T-helper 2 cell treated with Interferon-gamma antibody and Interleukin-4, amounts not matched to agents 100 ng/mL and 5 ng/mL, for 36 hours (primary cell): ENCODE measurements at regions not wholly inside any gene's neighbourhood (a gene's known extent, or its start where the extent isn't known, plus 50 kb on each side); places are given as distances from the start of the nearest gene placed in this dataset.

ENCODE experiments used
- intact Hi-C: fragments of 100-400 bp; cut with micrococcal nuclease; formaldehyde crosslinking; loops from one replicate; pipeline ENCODE4 v1.15.1; 2023

DNA sequence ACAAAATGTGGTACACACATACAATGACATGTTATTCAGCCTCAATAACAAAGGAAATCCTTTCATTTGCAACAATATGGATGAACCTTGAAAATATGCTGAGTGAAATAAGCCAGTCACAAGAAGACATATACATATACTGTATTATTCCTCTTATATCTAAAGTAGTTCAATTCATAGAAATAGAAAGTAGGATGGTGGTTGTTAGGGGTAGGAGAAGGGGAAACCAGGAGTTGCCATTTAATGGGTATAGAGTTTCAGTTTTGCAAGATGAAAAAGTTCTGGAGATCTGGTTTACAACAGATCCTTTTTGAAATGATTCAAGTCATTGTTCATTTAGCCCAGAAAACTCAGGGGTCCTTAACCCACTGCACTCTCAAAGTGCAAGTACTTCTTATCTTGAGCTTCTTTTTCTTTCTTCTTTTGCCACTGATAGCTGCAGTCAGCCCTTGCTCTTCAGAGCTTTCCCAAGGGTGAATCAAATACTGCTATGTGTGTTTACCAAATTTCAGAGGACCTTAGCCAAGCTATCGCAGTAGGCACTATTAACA lies 208.0 kb upstream of the EOMES start:
- intact Hi-C loops: no loop called here

DNA sequence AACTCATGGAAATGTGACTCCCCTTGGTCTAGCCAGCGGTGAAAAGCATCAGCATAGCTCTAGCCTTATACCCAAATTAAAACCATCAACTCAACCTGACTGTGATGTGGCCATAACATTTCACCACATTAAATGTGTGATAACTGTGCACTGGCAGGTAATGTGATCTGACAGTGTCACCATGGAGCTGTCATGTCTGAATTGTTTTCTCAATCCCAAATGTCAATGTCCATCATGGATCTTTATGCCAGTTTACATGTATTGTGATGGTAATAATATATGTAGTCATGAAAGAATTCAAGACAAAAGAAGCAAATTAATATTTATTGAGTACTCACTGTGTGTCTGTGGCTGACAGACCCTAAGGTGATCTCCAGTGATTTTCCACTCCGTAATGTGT lies 213.4 kb upstream of the EOMES start:
- intact Hi-C loops: no loop called here

DNA sequence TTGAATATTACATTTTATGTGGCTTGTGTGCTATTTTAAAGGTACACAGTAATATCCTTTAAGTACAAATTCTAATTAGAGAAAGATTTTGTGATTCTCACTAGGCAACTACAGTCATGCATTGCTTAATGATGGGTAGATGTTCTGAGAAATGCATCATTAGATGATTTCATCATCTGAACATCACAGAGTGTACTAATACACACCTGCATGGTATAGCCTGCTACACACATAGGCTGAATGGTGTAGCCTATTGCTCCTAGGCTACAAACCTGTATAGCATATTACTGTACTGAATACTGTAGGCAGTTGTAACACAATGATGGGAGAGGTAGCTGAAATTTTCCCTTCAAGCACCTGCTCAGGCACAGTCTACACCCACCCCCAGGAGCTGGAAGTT lies 217.4 kb upstream of the EOMES start:
- intact Hi-C loops: no loop called here

DNA sequence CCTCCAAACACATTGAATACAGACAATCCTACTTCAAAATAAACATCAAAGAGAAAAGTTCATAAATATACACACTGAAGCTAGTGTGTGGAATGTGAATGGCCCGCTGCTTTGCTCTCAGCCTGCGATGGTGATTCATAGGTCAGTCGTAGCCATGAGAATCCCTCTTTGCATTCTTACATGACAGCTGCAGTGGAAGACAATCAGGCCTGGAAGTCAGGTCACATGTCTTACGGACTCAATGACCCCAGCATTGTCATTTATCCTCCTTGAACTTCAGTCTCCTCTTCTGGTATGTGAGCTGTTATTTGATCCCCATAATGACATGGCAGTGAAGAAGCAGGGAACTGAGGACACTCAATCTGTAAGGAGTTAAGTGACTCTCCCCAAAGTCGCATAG lies 217.8 kb upstream of the EOMES start:
- intact Hi-C loops: no loop called here

DNA sequence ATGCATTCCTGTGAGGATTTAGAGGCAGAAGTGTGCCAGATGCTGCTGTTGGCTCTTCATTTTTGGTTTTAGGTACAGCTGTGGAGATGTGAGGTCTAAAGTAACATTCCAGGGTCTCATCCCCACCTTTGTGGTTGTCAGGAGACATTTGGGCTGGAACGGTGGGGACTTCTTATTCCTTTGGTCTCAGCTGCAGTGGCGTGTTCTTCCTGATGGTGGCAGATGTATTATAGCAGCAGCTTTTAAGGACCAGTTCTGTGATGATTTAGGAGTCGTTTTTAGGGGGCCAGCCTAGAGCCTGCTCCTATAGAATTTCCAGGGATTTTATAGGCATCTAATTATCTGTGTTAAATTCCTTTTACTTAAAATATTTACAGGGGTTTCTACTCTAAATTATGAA lies 221.0 kb upstream of the EOMES start:
- intact Hi-C loops: no loop called here

DNA sequence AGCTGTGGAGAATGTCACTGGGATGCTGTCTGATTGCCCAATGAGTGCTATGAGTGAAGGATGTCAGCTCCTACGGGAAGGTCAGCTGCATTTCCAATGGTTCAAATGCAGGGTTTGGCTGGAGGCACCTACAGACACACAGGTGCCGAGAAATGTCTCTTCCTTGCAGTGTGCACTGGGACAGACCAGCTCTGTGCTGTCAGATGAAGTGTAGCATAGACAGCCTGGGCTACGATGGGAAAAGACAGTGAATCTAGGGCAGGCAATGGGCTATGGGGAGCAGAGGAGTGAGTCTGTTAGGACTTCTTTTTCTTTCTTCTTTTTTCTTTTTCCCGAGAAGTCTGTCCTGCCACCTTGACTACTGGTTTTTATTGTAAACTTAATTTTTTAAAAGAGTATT lies 223.1 kb upstream of the EOMES start:
- intact Hi-C loops: no loop called here

DNA sequence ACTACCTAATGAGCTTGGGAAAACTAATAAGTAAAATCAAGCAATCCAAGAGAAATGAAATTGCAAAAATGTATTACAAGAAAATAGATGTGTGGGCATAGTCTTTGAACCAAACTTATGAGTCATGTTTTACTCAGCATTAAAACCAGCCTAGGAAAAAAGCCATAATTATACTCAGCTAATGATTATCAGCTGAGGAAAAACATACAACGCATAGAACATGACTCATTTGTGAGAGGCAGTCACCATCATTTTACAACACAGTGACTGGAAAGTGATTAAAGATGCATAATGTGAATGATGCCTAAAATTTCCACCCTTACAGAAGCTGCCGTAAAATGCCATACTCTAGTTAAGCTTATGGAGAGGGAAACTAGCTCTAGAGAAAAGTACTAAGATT lies 238.0 kb upstream of the EOMES start:
- intact Hi-C loops: no loop called here

DNA sequence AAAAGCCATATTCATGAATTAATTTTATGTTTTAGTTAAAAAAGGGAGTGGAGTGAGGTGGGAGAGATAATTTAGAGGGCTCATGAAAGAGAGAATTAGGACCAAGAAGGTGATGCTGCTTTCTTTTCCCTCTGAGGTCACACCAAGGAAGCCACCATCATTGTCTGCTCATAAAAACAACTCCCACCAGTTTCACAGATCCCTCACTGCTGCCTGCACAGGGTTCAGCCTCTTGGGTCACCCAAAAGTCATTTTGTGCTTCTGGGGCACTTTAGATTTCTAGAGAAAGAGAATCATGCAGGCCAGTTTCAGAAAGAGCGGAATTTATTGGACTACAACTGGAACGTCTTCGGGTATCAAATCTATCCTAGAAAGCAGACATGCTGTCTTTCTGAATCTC lies 241.4 kb upstream of the EOMES start:
- intact Hi-C loops: no loop called here

DNA sequence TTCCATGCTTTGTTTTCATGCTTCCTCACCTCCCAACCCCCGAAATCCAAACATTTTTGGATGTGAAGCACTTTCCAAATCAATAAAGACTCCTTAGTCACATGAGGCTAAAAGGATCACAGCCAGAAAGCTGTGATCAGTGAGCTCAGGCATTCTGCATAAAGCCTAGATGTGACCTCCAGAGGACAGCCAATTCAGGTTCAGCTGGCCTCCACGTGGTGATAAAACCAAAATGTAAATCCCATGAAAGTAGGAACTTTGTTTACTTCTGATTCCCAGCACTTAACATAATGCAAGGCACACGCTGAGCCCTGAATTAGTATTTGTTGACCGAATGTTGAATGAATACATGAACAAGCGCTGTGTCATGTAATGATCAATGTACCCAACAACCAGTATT lies 249.5 kb upstream of the EOMES start:
- intact Hi-C loops: no loop called here

DNA sequence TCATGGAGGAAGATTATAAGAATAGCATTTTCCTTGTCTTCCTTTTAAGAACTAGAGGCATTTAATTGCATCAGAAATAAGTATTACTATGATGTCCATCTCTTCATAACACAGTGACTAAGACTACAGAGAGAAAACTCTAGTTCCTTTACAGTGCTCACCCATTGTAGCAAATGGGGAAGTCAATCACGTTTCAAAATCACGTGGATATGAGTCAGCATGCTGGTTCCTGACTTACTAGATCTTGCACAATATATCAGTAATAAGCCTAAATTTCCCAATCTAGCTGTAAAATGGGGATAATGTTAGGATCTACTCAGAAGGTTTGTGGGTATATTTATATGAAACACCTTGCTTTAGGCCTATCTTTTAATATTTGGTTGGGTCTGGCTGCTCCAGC lies 254.8 kb upstream of the EOMES start:
- intact Hi-C loops: no loop called here

DNA sequence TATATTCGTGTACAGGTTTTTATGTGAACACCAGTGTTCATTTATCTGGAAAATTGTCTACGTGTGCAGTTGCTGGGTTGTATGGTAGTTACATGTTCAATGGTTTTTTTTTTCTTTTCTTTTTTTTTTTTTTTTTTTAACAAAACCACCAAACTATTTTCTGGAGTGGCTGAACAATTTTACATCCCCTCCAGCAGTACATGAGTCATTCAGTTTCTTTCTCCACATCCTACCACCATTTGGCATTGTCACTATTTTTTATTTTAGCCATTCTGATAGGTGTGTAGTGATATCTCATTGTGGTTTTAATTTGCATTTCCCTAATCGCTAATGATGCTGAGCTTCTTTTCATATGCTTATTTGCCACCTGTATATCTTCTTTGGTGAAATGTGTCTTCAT lies 256.3 kb upstream of the EOMES start:
- intact Hi-C loops: no loop called here

DNA sequence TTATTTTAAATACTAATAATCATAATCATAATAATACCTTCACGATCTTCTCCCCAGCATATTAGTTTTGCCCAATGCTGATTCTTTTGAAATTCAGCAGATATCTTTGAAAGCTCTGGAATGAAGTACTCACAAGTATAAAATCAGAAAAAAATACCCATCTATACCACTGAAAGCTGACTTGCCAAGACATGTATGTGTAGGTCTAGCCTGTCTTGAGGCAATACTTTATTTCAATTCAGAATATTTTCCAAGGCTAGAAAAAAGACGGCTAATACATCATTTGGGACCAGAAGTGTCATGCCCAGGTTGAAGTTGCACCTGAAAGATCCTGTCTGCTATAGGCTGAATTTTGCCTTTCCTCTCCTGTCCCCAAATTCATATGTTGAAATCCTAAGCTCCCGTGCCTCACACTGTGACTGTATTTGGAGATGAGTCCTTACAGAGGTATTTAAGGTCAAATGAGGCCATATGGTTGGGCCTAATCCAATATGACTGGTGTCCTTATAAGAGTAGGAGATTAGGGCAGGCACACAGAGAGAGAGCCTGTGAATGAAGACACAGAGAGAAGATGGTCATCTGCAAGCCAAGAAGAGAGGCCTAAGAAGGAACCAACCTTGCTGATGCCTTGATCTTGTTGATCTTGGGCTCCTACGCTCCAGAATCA lies 255.9 kb upstream of the CMC1 start:
- intact Hi-C loops: no loop called here

DNA sequence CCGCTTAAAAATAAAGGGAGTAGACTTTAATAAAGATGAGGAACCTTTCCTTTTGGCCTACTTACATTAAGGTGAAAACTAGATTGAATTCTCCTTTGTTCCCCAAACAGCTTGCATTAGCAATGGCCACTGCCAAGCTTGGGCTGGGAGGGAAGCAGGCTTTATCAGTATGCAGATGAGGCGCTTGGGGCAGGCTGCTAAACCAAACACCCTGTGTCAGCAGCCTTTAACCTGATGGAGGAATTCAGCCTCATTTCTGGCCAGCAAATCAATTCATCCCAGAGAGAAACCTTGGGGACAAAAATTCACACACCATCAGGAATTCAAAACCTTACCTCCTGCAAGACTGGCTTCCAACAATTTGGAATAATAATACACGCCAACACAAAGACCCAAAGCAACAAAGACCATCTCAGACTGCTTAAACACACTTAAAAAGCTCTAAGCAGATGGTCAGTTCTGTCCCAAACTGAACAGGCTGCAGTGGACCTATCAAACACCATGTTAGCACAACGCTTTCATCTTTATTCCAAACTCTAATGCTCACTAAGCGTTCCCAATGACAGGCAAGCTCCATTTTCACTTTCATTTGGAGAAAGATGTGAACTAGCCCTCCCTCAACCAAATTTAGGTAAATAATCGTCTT lies 255.1 kb upstream of the CMC1 start:
- intact Hi-C loops: no loop called here

DNA sequence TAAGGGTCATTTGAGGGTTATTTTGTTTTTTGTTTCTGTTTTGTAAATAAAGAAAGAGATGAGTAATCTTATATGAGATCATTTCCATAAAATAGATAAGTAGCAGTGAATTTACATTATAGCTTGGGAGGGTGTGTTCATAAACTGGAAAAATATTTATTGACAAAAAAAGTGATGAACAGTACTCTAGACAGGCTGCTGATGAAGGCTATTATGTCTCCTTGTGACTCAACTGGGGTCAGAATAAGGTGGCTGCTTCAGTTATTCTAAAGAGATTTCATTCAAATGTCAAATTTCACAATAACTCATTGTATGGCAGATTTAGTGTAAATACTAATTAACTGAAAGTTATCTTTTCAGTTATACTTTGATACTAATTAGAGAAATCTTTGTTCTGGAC lies 251.1 kb upstream of the CMC1 start:
- intact Hi-C loops: no loop called here

DNA sequence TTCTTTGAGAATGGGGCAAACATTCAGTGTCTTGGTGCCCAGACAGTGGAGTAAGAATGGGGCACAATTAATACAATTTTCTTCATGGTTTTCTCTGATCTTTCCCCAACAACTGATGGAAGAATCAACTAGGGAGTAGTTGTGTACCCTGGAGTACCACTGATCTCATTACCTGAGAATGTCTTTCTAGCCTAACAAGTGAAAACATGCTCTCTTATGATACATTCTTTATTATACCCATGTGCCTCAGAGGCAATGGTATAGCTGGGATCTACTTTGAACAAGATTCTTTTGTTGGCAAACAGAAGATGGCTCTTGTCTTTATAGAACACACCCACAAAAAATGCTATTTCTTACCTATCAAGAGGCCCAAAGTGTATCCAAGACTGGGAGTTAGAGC lies 250.6 kb upstream of the CMC1 start:
- intact Hi-C loops: no loop called here

DNA sequence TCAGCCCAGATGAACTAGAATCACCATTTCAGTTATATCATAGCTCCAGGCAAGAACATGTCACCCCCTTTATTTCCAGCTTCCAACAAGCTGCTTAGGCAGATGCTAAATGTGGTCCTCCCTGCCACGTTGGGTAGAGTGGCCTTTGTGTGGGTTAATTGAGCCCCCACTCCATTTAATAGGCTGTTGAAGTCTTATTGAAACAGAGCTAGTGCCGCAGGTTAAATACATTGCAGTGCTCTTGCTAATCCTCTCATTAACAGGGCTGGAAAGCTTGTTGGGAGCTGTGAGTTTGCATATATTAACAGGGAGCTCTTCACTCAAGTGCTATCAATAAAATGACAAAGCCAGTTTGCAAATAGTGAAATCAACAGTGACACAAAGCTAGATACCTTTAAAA lies 248.4 kb upstream of the CMC1 start:
- intact Hi-C loops: no loop called here

DNA sequence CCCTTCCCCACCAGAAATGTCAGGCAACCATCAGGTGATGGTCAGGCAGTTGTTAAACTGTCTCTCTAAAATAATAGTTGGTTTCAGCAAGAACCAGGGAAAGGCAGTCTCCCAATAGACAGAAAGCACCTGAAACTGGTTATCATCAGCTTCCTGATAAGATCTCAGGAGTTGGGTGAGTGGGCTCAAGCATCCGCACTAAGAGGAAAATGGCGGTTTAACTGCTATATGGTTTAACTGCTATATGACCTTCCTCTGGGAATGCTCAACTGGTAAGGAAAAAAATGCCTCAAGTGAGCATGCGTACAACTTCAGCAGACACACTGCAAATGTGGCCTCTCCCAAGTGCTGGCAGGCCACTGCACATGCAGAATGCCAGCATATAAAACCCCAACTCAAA lies 240.8 kb upstream of the CMC1 start:
- intact Hi-C loops: no loop called here

DNA sequence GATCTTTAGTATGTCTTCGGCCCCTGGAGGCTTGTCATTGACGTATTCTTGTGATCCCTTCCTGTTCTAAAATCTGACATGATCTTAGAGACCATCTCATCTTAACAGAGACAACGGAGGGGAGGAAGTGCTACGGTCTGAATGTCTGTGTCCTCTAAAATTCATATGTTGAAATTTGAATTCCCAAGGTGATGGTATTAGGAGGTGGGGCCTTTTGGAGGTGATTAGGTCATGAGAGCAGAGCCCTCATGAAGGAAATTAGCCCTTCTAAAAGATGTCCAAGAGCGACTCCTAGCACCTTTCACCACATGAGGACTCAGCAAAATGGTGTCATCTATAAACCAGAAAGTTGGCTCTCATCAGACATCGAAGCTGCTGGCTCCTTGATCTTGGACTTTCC lies 233.2 kb upstream of the CMC1 start:
- intact Hi-C loops: no loop called here

DNA sequence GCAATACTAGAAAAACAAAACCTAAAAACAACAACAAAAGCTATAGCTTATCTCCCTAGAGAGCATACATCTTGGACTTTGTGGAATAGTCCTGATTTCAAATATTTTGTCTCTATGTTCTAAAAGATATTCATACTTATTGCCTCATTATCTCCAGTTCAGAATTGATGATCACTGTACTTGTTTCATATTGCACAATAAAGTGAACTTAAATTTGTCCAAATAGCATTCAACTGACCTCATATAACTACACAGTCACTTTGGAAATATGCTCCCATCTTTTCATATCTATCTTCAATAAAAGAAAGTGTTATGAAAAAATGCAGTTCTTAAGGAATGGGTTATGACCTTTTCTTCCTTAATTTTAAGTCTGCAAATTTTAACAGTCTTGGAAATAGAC lies 228.6 kb upstream of the CMC1 start:
- intact Hi-C loops: no loop called here

DNA sequence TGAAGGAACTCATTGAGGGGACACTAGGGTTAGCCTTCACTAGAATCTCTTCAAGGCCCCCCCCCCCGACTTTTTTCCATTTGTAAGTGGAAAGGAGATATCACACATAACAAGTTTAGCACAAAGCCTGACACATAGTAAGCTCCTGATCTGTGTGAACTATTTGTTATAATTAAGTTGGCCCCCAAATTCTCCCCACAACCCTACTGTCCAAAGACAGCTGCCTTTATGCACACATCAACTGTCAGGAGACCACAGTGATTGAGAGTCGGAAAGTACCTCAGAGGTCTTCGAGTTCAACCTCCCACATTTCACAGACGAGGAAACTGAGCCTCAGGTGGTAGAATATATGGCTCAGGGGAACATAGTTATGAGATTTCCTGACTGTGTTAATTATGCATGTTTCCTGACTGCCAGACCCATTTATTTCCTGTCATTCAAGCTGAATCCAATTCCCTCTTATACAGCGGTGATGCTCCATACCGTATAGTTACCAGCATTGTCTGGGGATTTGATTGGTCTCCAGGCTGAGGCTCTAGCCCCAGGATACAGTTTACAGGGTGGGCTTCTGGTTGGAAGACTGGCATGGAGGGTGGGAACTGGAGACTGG lies 227.4 kb upstream of the CMC1 start:
- intact Hi-C loops: no loop called here

DNA sequence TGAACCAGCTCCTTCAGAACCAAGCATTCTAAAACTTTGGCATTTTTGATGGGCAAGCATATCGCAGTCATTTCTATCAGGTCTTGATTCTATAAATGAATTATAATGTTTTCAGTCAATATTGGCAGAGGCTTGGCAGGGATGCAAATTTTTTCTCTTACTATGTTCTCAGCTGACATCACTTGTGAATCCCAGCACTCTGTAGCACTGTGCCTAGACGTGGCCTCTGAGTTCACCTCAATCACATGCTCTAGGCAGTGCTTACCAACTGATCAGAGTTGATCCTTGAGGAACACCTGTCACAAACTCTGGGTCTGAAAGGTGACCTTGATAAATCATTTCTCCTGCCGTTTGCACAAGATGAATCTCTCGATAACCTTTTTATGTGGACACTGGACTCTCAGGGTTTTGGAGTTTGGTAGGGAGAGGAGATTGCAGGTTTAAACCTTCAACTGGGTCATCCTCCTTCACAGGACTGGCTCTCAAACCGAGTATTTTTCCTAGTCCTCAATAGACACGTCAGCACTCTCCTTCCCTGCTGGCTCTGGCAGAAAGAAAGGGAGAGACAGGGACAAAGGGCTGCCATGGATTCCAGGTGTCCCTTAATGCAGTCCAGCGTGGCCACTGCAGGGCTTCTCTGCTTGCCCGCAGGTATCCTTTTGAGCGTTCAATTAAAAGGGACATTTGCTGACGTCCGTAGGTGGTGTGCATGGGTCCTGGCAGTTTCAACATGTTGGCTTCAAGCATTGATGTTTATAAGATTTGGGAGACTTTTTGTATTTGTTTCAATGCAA lies 222.3 kb upstream of the CMC1 start:
- intact Hi-C loops: no loop called here

DNA sequence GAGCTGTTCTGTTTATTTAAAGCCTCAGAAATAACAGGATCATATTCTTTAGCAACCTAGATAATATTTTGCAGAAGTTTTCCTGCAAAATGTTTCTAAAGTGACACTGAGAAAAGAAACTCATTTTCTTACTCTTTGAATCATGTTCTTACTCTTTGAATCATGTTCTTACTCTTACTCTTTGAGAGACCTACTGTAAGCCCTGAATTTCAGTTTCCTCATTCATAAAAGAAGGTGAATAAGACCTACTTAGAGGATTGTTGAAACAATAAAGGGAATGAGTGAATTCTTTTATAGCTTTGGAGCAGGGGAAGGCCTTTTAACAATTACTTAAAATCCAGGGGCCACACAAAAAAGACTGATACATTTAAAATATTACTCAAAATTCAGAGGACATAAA lies 221.7 kb upstream of the CMC1 start:
- intact Hi-C loops: no loop called here
